ENCODE measurements at regions not wholly inside any gene's neighbourhood (a gene's known extent, or its start where the extent isn't known, plus 50 kb on each side); places are given as distances from the start of the nearest gene placed in this dataset.
A peak's percentile ranks its signal among the peaks of the same experiment; 100 is the strongest.

- no peak for TF ChIP-seq POLR2A (IDR thresholded peaks at IDR 0.05)
- no peak for TF ChIP-seq CTCF (IDR thresholded peaks at IDR 0.05)
- DNase-seq (ENCODE audit: low spot score in 2 of 2): peak in 1 of 2 donors; percentile 72
- H3K4me3 ChIP-seq (ENCODE audit: low read depth, poor library complexity, severe bottlenecking): no peak overlapping the region
- intact Hi-C loops (cut with DNase I; ENCODE audit: low total_unique reads): no loop called here
- WGBS, 2 donors: 94% methylated on average over 11 of the region's 11 CpGs
Measured at GRCh38 chr11:64475145-64475544, 80.6 kb upstream of the SLC22A11 start.

- TF ChIP-seq POLR2A (IDR thresholded peaks at IDR 0.05) (no peak), CTCF (IDR thresholded peaks at IDR 0.05) (no peak)
- no peak overlapping the region for H3K4me3 ChIP-seq (ENCODE audit: low read depth, poor library complexity, severe bottlenecking)
- 76 to 83% methylated on average over 7 of the region's 7 CpGs for WGBS, 2 donors
- DNase-seq (ENCODE audit: low spot score in 2 of 2): peak in 1 of 2 donors; percentile 60
- intact Hi-C loops (cut with DNase I; ENCODE audit: low total_unique reads): no loop called here
Measured at GRCh38 chr11:64476881-64477280, 78.9 kb upstream of the SLC22A11 start.

- intact Hi-C loops (cut with DNase I; ENCODE audit: low total_unique reads): no loop called here
- peak in 1 of 2 donors; percentile 74 for DNase-seq (ENCODE audit: low spot score in 2 of 2)
- TF ChIP-seq POLR2A (IDR thresholded peaks at IDR 0.05) (no peak), CTCF (IDR thresholded peaks at IDR 0.05) (no peak)
- WGBS, 2 donors: 76 to 83% methylated on average over 11 of the region's 11 CpGs
- H3K4me3 ChIP-seq (ENCODE audit: low read depth, poor library complexity, severe bottlenecking): no peak overlapping the region
Measured at GRCh38 chr11:64477675-64478074, 78.1 kb upstream of the SLC22A11 start.

- no peak overlapping the region for H3K4me3 ChIP-seq (ENCODE audit: low read depth, poor library complexity, severe bottlenecking)
- intact Hi-C loops (cut with DNase I; ENCODE audit: low total_unique reads): no loop called here
- peak in 1 of 2 donors; percentile 20 for DNase-seq (ENCODE audit: low spot score in 2 of 2)
- 47 to 48% methylated on average over 4 of the region's 4 CpGs for WGBS, 2 donors
- TF ChIP-seq CTCF (IDR thresholded peaks at IDR 0.05): no peak
- no peak for TF ChIP-seq POLR2A (IDR thresholded peaks at IDR 0.05)
Measured at GRCh38 chr11:64482588-64482987, 73.2 kb upstream of the SLC22A11 start.

- WGBS, 2 donors: 60 to 65% methylated on average over 7 of the region's 7 CpGs
- H3K4me3 ChIP-seq (ENCODE audit: low read depth, poor library complexity, severe bottlenecking): no peak overlapping the region
- intact Hi-C loops (cut with DNase I; ENCODE audit: low total_unique reads): no loop called here
- DNase-seq (ENCODE audit: low spot score in 2 of 2): peak in 1 of 2 donors; percentile 17
- TF ChIP-seq CTCF (IDR thresholded peaks at IDR 0.05) (no peak), POLR2A (IDR thresholded peaks at IDR 0.05) (no peak)
Measured at GRCh38 chr11:64484191-64485022, 71.3 kb upstream of the SLC22A11 start.

Measured in lower leg skin (tissue), 4 donors.